ENCODE measurements at regions not wholly inside any gene's neighbourhood (a gene's known extent, or its start where the extent isn't known, plus 50 kb on each side); places are given as distances from the start of the nearest gene placed in this dataset.

GRCh38 chr15:29204369-29204755, 65.3 kb downstream of the NSMCE3 start:
- H3K9me3 Mint-ChIP-seq (ENCODE audit: unreplicated experiment), result no peaks in the 10 kb centered on the region
- H3K4me1 Mint-ChIP-seq (ENCODE audit: low read depth, unreplicated experiment), result peaks cover under 1% of the 10 kb centered on the region

DNA sequence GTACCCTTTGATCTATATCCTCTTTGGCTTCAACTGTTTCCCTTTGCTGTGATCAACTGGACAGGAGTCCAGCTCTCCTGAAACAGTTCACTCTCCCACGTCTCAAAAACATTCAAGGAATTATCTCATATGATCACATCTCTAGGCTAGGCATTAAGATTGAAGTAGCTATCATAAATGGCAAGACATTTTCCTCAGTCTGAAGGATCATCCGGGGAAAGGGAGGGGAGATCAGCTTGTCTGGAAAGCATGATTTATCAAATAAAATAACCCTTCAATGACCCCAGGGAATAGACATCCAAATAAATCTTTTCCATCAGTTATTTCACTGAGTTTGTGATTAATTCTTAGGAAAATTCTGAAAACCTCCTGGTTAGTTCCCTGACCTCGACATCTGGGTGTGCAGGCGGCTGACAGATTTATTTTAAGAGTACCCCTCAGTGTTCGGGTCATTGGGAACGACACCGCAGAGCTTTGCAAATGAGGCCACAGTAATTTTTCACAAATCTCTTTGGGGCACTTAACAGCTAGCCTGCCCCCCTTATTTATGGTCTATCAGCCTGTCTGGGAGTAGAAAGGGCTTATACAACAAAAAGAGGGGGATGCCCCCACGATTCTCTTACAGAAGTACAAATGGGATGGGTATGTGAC, 65.8 kb downstream of the NSMCE3 start:
- Mint-ChIP-seq H3K36me3 (ENCODE audit: unreplicated experiment) (no peaks in the 10 kb centered on the region), H3K9me3 (ENCODE audit: unreplicated experiment) (no peaks in the 10 kb centered on the region), H3K4me3 (ENCODE audit: unreplicated experiment) (no peak overlapping the region), H3K27ac (ENCODE audit: unreplicated experiment) (no peak overlapping the region), H3K27me3 (ENCODE audit: unreplicated experiment) (peaks cover 2% of the 10 kb centered on the region), H3K4me1 (ENCODE audit: low read depth, unreplicated experiment) (peaks cover 6% of the 10 kb centered on the region)
- TF ChIP-seq, protein P1, sequence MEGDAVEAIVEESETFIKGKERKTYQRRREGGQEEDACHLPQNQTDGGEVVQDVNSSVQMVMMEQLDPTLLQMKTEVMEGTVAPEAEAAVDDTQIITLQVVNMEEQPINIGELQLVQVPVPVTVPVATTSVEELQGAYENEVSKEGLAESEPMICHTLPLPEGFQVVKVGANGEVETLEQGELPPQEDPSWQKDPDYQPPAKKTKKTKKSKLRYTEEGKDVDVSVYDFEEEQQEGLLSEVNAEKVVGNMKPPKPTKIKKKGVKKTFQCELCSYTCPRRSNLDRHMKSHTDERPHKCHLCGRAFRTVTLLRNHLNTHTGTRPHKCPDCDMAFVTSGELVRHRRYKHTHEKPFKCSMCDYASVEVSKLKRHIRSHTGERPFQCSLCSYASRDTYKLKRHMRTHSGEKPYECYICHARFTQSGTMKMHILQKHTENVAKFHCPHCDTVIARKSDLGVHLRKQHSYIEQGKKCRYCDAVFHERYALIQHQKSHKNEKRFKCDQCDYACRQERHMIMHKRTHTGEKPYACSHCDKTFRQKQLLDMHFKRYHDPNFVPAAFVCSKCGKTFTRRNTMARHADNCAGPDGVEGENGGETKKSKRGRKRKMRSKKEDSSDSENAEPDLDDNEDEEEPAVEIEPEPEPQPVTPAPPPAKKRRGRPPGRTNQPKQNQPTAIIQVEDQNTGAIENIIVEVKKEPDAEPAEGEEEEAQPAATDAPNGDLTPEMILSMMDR (IDR thresholded peaks at IDR 0.05; ENCODE audit: partially characterized antibody, unreplicated experiment), result no peak
- no peak for DNase-seq

More at GRCh38 chr15:29204369-29204755, 65.3 kb downstream of the NSMCE3 start:
- no peak overlapping the region for H3K27ac Mint-ChIP-seq (ENCODE audit: unreplicated experiment)
- no peak for DNase-seq
- TF ChIP-seq, protein P1 (IDR thresholded peaks at IDR 0.05; ENCODE audit: partially characterized antibody, unreplicated experiment), result no peak
- H3K4me3 Mint-ChIP-seq (ENCODE audit: unreplicated experiment), result no peak overlapping the region
- peaks cover 2% of the 10 kb centered on the region for H3K27me3 Mint-ChIP-seq (ENCODE audit: unreplicated experiment)
- no peaks in the 10 kb centered on the region for H3K36me3 Mint-ChIP-seq (ENCODE audit: unreplicated experiment)

DNA sequence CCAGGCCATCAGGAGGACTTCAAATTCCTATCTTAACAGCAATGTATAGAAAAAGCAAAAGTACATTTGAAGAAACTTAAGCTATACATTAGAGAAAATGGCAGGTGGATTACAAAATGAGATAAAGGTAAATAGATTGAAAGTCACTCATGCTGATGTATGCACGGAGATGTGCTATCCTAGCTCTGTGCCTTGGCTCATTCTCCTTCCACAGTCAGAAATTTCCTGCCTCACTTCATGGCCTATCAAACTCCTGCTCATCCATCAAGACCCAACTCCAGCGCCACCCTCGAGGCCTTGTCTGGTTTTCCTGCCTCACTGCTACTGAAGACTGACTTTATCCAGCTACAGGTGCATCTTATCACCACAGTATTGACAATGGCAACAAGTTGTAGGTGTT, 72.9 kb downstream of the NSMCE3 start:
- H3K36me3 Mint-ChIP-seq (ENCODE audit: unreplicated experiment), result no peaks in the 10 kb centered on the region

GRCh38 chr15:29196290-29196689, 73.3 kb downstream of the NSMCE3 start:
- Mint-ChIP-seq H3K9me3 (ENCODE audit: unreplicated experiment) (no peaks in the 10 kb centered on the region), H3K27ac (ENCODE audit: unreplicated experiment) (no peak overlapping the region), H3K36me3 (ENCODE audit: unreplicated experiment) (no peaks in the 10 kb centered on the region), H3K27me3 (ENCODE audit: unreplicated experiment) (peaks cover 8% of the 10 kb centered on the region), H3K4me1 (ENCODE audit: low read depth, unreplicated experiment) (peaks cover 18% of the 10 kb centered on the region), H3K4me3 (ENCODE audit: unreplicated experiment) (no peak overlapping the region)
- peak; percentile 35 for DNase-seq
- TF ChIP-seq, protein P1 (IDR thresholded peaks at IDR 0.05; ENCODE audit: partially characterized antibody, unreplicated experiment), result no peak

More for the DNA sequence above, 72.9 kb downstream of the NSMCE3 start:
- Mint-ChIP-seq H3K27me3 (ENCODE audit: unreplicated experiment) (peaks cover 7% of the 10 kb centered on the region), H3K27ac (ENCODE audit: unreplicated experiment) (no peak overlapping the region), H3K4me3 (ENCODE audit: unreplicated experiment) (no peak overlapping the region), H3K4me1 (ENCODE audit: low read depth, unreplicated experiment) (peaks cover 18% of the 10 kb centered on the region), H3K9me3 (ENCODE audit: unreplicated experiment) (no peaks in the 10 kb centered on the region)
- DNase-seq, result no peak
- TF ChIP-seq, protein P1 (IDR thresholded peaks at IDR 0.05; ENCODE audit: partially characterized antibody, unreplicated experiment), result no peak

DNA sequence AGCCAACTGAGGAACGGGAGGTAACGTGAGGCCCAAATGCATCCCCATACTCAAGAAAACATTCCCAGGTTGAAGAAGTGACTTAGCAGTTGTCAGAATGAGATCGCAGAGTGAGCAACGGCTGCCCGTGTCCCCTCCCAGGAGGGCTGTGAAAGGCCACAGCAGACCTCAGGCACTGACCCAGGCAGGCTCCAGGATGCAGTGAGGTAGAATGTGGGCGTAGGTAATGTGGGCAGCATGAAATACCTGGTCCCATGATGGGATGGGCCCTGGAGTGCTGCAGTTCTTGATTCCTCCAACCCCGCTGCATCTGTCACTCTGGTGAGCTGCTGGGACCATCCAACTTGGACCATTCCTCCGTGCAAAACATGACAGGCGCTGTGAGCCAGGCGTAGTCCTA, 74.8 kb downstream of the NSMCE3 start:
- Mint-ChIP-seq H3K9me3 (ENCODE audit: unreplicated experiment) (no peaks in the 10 kb centered on the region), H3K4me3 (ENCODE audit: unreplicated experiment) (no peak overlapping the region), H3K27ac (ENCODE audit: unreplicated experiment) (no peak overlapping the region), H3K4me1 (ENCODE audit: low read depth, unreplicated experiment) (peaks cover 18% of the 10 kb centered on the region), H3K27me3 (ENCODE audit: unreplicated experiment) (peaks cover 10% of the 10 kb centered on the region), H3K36me3 (ENCODE audit: unreplicated experiment) (no peaks in the 10 kb centered on the region)
- TF ChIP-seq, protein P1 (IDR thresholded peaks at IDR 0.05; ENCODE audit: partially characterized antibody, unreplicated experiment), result no peak
- DNase-seq, result no peak
